Stomach (tissue), 4 donors: ENCODE measurements at regions not wholly inside any gene's neighbourhood (a gene's known extent, or its start where the extent isn't known, plus 50 kb on each side); places are given as distances from the start of the nearest gene placed in this dataset.

ENCODE experiments used
- CTCF ChIP-seq, 7 experiments: fragments of 450-650 bp in 4 of 7; fragments of 200-600 bp in 3 of 7; sonication (generic) in 3 of 7; IDR thresholded peaks; one replicate each; pipeline ENCODE4 v1.5.1; 2016 to 2019; ENCODE audit warnings: antibody characterized with exemption in 7 of 7, control low read depth in 2 of 7, mild to moderate bottlenecking in 1 of 7
- POLR2A ChIP-seq, 4 donors: fragments of 450-650 bp; IDR thresholded peaks; one replicate each; pipeline ENCODE4 v1.6.1; 2016; ENCODE audit warnings: antibody characterized with exemption in 4 of 4, control low read depth in 2 of 4, mild to moderate bottlenecking in 1 of 4, moderate library complexity in 1 of 4

GRCh38 chr11:80307676-80308075 lies 866.8 kb upstream of the TENM4 start:
- TF ChIP-seq CTCF (IDR thresholded peaks at IDR 0.05) (no peak), POLR2A (IDR thresholded peaks at IDR 0.05) (no peak)
